VCaP (cell line): ENCODE measurements at regions not wholly inside any gene's neighbourhood (a gene's known extent, or its start where the extent isn't known, plus 50 kb on each side); places are given as distances from the start of the nearest gene placed in this dataset.
"Not testable (repeated sequence)": the region's sequence is repeated elsewhere in the genome, so short reads cannot be mapped to it uniquely, and the experiment has no call there.

Experiments used
- H3K27ac ChIP-seq: fragments of 450-650 bp; 2 replicates; pipeline ENCODE4 v1.5.1; 2017
- TF ChIP-seq, protein P1 (sequence below): fragments of 450-650 bp; conservative IDR thresholded peaks from 2 replicates; pipeline ENCODE4 v1.5.1; 2017; ENCODE audit warnings: mild to moderate bottlenecking, moderate library complexity

DNA sequence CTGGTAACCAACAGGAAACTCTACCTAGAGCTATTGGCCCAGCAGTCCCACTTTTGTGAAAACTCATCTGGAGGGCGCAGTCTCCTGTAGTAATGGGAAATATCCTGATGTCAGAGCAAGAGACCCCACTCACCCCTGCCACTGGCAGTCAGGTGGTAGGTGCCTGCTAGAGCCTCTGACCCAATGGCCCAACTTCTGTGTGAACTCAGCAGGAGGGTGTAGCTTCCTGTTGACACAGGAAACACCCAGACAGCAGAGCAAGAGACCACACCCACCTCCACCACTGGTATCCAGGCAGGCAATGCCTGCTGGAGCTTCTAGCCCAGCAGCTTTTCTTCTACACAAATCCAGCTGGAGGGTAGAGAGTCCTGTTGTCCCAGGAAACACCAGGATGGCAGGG, 1176.8 kb upstream of the PRR20A start:
- no peak overlapping the region for H3K27ac ChIP-seq
- TF ChIP-seq, protein P1, sequence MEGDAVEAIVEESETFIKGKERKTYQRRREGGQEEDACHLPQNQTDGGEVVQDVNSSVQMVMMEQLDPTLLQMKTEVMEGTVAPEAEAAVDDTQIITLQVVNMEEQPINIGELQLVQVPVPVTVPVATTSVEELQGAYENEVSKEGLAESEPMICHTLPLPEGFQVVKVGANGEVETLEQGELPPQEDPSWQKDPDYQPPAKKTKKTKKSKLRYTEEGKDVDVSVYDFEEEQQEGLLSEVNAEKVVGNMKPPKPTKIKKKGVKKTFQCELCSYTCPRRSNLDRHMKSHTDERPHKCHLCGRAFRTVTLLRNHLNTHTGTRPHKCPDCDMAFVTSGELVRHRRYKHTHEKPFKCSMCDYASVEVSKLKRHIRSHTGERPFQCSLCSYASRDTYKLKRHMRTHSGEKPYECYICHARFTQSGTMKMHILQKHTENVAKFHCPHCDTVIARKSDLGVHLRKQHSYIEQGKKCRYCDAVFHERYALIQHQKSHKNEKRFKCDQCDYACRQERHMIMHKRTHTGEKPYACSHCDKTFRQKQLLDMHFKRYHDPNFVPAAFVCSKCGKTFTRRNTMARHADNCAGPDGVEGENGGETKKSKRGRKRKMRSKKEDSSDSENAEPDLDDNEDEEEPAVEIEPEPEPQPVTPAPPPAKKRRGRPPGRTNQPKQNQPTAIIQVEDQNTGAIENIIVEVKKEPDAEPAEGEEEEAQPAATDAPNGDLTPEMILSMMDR: no peak

- no peak overlapping the region for H3K27ac ChIP-seq
- TF ChIP-seq, protein P1: no peak
These were observed 1173.7 kb upstream of the PRR20A start for GRCh38 chr13:55967055-55967454.

GRCh38 chr13:55977436-55977835, 1163.3 kb upstream of the PRR20A start:
- TF ChIP-seq, protein P1: no peak
- no peak overlapping the region for H3K27ac ChIP-seq

GRCh38 chr13:55981381-55981780, 1159.3 kb upstream of the PRR20A start:
- H3K27ac ChIP-seq: no peak overlapping the region
- TF ChIP-seq, protein P1: no peak

DNA sequence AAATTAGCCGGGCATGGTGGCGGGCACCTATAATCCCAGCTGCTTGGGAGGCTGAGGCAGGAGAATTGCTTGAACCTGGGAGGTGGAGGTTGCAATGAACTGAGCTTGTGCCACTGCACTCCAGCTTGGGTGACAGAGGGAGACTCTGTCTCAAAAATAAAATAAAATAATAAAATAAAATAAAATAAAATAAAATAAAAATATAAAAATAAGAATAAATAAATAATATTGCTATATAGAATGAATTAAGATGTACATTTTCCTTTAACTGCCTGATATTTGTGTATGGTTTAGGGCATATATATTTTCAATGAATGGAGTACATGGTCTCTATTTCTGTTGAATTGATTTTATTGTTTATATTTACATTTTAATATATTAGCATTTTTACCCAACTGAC, 1156.7 kb upstream of the PRR20A start:
- H3K27ac ChIP-seq: not testable (repeated sequence)

DNA sequence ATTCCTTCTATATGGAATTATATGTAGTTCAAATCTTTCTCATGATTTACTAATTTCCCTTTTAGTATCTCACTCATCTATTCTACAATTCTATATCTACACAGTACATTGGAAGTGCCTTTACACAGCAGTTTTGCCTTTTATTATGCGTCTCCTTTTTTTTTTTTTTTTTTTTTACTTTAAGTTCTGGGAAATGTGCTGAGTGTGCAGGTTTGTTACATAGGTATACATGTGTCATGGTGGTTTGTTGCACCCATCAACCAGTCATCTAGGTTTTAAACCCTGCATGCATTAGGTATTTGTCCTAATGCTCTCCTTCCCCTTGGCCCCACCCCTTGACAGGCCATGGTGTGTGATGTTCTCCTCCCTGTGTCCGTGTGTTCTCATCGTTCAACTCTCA, 1150.1 kb upstream of the PRR20A start:
- no peak overlapping the region for H3K27ac ChIP-seq
- TF ChIP-seq, protein P1: no peak

- H3K27ac ChIP-seq: no peak overlapping the region
- TF ChIP-seq, protein P1: no peak
These were observed 1149.1 kb upstream of the PRR20A start for GRCh38 chr13:55991666-55992065.

DNA sequence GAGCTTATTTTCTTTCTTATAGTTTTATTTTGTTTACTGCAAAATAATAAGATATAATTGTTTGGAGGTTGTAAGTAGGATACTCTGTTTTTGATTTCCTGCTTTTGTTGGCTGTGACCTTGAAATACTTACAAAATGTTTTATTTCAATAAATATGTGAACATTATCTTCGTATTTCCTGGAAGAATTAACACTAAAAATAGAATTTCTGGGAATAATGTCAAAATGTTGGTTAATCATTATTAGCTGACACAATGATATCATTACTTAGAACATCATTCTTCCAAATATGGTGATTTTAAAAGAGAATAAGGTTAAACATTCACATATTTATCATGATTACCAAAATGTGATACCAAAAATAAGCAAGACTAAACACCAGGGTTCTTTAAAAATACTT, 1148.6 kb upstream of the PRR20A start:
- TF ChIP-seq, protein P1: no peak
- no peak overlapping the region for H3K27ac ChIP-seq
